Skeletal muscle cell (primary cell): ENCODE measurements at regions not wholly inside any gene's neighbourhood (a gene's known extent, or its start where the extent isn't known, plus 50 kb on each side); places are given as distances from the start of the nearest gene placed in this dataset.
"Not testable (repeated sequence)": the region's sequence is repeated elsewhere in the genome, so short reads cannot be mapped to it uniquely, and the experiment has no call there.

Experiments
- DNase-seq: peaks from one replicate; pipeline ENCODE4 v3.0.0-alpha.2; 2010; ENCODE audit warnings: low read depth
- H3K4me3 ChIP-seq: 2 replicates; pipeline ENCODE4 v1.5.1; 2011; ENCODE audit warnings: low read depth, mild to moderate bottlenecking, control low read depth, low read length, moderate library complexity

DNA sequence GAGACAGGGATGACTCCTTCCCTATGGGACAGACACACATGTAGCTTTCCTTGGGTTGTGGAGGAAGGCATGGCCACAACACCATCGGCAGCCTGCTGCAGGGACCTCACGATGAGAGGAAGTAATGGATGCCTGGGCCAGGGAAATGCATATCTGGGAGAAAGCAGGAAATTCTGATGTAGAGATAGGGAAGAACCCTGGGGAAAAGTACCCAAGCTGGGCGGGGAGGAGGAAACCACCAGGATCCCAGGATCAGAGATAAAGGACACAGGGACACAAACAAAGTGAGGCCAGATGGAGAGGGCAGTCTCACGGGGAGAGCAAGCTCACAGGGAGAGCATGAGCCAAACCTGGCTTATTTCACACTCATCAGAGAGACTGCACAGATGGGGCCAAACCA lies 294.7 kb upstream of the TEKT4 start:
- not testable (repeated sequence) for H3K4me3 ChIP-seq, DNase-seq

DNA sequence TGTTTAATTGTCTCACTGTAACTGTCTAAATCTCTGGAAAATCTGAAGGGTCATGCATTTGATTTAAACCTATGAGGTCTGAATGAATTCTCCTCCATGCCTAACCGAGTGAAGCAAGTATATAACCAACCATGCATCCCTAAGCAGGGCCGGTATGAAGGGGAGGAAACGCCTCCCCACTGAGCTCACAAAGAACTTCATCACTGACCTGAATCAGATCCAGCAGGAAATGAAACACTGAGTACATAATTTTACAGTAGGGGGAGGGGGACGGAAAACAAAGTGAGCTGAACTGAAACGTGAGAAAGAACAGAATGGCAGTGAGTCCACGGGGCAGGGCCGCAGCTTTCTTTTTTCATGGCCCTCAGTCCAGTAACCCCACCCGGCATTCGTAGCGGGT lies 294.1 kb upstream of the TEKT4 start:
- peak; percentile 14 for DNase-seq
- H3K4me3 ChIP-seq, result not testable (repeated sequence)

DNA sequence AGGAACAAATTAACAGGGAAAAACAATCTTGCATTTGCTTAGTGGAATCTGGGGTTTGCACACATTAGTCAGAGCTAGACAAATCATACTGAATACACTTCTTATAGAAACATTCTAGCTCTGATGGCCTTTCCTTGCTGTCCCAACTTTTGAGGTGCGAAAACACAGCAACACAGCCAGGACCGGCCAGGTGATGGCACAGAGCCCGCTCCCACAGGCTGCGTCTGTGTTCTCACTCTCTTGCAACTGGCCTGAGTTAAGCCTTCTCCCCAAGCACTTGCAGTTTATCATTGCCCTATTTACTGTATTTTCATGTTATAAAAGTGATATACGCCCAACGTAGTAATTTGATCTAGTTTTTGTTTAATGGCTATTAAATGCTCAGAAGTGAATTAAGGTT lies 292.0 kb upstream of the TEKT4 start:
- DNase-seq, H3K4me3 ChIP-seq: not testable (repeated sequence)

DNA sequence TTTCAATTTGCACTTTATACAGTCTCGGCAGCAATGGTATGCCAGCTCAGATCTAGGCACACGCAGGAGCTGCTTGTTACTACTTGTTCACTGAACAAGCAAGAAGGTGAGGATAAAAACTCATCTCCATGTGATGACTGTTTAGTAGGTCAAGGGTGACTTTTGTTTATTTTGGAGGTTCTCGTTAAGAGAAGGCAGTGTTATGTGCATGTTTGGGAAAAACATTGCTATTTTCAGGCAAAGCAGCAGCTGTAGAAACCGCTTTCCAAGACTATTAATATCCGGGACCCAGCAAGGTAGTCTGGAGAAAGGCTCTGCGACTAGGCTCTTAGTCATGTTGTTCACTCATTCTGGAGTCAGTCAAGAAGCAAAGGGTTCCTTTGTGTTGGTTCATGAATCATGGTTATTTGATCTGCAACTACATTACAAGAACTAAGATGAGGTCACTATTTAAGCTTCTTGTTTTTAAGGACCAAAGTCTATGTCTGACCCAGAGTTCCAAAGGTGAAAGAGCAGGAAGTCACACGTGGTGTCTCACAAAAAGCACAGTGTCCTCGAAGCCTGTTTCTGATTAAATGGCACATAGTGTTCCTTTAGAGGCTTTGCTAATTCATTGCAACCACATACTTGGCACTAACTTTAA lies 288.0 kb upstream of the TEKT4 start:
- not testable (repeated sequence) for H3K4me3 ChIP-seq
- peak; percentile 10 for DNase-seq

DNA sequence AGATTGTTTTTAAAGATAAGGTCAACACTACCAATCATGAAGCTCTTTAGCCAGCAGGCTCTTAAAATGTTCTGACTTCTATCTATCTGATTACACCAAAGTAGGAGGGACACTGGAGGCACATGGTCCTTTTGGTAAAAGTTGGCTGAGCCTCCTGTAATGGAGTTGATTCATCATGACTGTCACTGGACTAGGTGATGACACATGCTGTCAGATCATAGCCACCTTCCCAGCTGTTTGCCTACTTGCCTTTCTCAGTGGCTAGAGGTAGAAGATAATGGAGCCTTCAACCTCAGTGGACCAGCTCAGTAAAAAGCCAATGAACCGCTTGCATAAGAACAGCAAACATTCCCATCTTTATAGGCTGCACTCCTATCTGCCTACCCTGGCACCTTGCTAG lies 286.7 kb upstream of the TEKT4 start:
- DNase-seq, H3K4me3 ChIP-seq: not testable (repeated sequence)

DNA sequence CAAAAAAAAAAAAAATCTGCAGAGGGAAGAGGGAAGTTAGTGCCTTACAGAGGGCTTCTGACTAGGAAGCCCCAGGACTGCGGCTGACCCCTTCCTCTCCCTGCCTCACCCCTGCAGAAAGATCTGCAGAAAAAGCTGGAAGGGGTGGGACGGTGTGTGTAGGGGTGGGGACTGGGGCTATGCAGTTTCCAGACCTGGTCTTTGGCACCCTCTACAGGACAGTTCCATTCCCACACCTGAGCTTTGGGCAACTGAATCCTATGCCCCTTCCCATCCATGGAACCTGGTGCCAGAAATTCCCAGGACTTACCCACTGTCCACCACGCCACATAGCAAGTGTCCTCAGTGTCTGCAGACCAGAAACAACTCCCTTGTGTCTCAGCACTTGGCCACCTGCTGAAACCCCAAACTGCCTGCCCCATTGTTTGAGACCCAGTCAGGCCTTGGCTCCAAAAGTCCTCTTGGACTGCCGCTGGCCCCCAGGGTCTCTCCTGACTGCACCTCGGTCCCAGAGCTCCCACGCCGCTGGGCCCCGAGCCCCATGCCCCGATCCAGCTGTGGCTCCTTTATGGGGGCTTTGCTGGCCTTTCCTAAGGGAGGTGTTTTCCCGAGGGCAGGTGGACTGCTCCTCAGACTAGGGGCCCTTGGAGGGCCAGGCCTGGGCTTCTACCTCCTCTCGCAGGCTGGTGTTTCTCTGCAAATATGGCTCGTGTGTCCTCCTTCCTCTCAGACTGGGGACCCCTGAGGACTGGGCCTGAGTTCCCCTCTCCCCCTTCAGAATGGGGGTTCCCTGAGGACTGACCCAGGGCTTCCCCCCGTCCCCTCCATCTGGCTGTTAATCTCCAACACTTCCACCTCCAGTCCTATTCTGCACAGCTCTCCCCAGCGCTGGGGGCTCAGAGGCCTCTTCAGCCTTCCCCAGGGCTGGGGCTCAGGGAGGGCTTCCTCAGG lies 284.9 kb upstream of the TEKT4 start:
- DNase-seq, H3K4me3 ChIP-seq: not testable (repeated sequence)

DNA sequence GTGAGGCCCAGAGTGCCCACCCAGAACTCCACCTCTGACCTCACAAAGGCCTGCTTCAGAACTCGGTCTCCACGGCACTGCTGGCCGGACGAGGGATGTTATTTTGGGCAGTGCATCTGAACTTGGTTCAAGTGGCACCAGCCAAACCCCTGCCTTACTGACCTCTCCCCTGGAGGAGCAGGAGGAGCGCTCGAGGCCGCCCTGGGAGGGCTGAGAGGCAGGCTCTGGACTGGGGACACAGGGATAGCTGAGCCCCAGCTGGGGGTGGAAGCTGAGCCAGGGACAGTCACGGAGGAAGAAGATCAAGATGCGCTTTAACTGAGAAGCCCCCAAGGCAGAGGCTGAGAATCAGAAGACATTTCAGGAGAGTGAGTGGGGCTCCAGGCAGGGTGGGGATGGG lies 284.2 kb upstream of the TEKT4 start:
- not testable (repeated sequence) for DNase-seq, H3K4me3 ChIP-seq

DNA sequence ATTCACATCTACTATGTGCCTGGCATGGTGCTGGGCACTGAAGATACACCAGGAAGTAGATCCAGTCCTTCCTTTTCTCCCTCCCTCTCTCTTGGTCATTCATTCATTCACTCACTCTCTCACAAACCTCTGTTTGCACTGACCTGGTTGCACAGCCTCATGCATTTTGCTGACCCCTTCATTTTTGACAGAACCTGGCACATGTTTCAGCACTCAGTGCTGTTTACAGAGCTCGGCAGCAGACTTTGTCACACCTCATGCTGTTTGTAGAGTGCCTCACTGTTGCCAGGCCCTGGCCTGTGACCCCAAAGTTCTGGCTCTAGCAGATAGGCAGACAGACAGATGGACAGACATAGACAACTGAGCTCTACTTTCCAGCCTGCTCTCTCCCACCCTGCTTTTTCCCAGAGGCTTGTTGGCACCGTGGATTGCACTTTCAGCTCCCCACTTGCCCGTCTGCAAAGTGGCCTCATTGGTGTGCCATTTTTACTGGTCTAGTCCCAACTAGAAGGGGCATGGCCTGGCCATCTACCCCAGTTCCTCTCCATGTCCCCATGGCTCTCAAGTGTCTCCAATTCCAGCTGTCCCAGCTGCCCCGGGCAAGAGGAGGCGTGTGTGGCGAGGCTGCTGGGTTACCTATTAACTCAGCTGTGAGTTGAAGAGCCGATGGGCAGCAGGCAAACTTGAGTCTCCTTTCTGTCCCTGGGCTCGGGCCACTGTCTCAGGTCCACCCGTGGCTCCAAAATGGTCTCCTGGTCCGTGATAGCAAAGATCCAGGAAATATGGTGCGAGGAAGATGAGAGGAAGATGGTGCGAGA lies 277.0 kb upstream of the TEKT4 start:
- H3K4me3 ChIP-seq, DNase-seq: not testable (repeated sequence)

DNA sequence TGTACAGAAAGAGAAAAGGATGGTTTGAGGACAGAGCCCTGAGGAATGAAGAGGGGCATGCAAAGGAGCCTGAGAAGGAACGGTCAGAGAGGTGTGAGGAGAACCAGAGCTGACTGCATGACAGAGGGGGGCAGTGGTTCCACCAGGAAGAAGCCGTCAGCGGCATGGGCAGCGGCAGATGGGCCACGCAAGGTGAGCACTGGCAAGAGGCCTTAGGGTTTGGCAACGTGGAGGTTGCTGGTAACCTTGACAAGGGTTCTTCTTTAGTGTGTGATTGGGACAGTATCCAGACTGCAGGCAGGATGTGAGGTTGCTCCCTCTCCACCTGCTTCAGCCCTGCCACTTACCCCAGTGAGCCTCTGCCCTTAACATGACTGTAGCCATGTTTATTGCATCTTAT lies 275.3 kb upstream of the TEKT4 start:
- not testable (repeated sequence) for DNase-seq, H3K4me3 ChIP-seq

DNA sequence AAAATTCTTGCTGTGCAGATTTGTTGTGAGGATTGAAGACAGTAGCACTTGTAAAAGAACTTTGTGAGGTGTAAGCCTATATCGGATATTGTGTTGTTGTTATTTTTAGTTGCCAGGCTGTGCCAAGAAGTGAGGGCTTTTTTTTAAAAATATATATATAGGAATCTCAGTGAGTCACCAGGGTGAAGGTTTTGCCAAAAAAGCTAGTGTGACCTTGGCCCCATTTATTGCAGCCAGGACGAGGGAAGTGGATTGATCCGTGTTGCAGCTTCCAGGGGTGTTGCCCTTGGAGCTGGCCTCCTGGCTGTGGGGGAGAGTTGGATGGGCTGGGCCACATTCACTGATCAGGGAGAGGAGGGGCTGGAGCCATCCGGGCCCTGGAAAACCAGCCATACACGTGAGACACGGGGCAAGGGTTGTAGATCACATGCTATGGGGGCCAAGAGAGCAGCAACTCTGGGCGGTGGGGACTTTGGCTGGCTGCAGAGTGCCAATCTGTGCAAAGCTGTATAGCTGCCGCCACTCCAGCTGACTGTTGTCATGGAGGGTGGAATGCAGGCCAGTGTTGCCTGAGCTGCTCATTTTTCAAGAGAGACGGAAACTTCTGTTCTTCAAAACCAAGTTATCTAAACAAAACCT lies 273.0 kb upstream of the TEKT4 start:
- DNase-seq, H3K4me3 ChIP-seq: not testable (repeated sequence)

DNA sequence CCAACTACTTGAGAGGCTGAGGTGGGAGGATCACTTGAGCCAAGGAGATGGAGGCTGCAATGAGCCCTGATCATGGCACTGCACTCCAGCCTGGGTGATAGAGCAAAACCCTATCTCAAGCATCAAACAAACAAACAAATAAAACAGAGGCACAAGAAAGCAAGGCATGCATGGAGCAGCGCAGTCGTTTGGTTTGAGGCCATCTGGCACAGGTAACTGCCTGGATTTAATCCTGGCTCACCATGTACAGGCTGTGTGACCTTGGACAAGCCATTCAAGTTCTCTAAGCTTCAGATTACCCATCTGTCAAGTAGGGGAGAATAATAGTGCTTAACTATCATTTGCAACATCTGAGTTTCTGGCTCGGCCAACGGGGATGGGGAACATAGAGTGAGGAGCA lies 270.3 kb upstream of the TEKT4 start:
- not testable (repeated sequence) for DNase-seq

DNA sequence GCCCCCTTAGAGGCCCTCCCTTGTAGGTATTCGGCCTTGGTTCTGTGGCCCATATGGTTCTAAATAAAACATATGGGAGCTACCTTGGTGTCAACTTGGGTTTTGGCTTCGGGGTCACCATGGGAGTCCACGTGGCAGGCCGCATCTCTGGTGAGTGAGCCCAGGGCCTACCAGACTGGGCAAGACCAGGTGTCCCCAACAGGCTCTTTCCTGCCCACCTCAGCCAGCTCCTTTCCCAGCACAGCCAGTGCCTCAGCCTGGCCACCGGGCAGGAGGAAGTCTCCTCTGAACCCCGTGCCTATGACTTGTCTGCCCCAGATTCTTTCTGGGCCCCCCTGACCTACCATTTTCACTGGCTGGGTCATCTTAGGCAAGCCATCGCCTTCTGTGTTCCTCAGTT lies 268.8 kb upstream of the TEKT4 start:
- DNase-seq, result no peak
- no peak overlapping the region for H3K4me3 ChIP-seq

More for the DNA sequence above, 270.3 kb upstream of the TEKT4 start:
- not testable (repeated sequence) for H3K4me3 ChIP-seq

DNA sequence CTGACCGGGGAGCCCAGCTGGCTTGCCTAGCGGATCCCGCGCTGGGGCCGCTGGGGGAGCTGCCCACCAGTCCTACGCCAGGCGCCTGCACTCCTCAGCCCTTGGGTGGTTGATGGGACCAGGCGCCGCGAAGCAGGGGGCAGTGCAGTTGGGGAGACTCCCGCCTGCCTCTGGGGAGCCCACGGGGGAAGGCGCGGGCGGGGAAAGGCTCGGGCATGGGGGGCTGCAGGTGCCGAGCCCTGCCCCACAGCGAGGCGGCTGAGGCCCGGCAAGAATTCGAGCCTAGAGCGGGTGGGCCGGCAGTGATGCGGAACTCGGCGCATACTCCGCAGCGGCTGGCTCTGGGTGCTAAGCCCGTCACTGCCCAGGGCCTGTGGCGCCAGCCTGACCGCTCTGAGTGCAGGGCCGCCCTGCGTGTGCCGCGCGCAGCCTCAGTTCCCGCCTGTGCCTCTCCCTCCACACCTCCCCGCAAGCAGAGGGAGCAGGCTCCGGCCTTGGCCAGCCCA lies 249.1 kb upstream of the TEKT4 start:
- no peak for DNase-seq
- H3K4me3 ChIP-seq, result no peak overlapping the region

DNA sequence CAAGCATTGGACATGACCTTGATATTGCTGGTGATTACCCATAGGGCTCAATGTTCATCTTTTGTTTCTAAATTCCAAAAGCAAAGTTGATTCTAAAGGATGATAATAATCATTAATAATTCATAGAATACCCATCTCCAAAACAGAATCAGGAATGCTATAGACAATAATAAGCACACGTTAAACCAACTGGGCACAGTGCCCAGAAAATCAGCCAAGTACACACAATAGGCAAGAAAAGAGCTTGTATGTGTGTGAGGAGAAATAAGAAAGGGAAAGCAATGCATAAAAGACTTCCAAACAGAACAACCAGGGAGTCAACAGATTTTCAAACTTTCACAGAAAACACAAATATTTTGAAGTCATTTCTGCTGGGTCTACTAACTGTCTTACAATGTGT lies 242.3 kb upstream of the TEKT4 start:
- DNase-seq, H3K4me3 ChIP-seq: not testable (repeated sequence)

DNA sequence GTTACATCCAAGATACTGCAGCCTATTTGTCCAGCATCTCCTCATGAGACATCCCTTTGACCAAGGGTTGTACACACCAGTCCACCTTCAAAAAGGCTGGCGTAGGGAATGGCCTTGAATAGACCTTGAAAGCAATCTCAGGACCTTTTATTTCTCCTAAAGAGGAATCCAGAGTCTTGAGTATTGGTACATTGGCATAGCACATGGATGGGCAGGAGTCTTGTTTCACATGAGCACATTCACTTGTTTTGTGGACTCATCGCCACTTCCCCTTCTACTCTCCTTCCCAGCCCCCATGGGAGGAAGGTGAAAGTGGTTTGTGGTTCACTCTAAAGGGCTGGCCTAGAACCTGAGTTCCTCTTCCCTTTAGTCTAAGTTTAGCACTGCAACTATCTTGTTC lies 229.8 kb upstream of the TEKT4 start:
- DNase-seq, H3K4me3 ChIP-seq: not testable (repeated sequence)

DNA sequence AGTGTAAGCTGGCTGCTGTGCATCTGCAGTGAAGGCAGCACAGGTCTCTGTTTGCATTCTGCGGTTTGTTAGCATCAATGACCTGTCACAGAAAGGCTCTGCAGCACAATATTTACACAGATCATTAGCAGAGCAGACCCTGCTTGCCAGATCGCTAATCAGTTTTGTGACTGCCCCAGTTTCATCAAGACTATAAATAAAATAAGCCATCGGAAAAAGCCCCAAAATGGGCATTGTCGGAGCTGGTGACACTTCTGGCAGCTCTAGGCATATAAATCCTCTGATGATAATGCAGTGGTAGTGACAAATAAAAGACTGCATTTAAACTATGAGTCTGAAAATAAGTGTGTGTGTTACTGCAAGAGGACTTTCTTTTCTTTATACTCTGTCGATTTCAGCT lies 219.1 kb upstream of the TEKT4 start:
- H3K4me3 ChIP-seq, DNase-seq: not testable (repeated sequence)

DNA sequence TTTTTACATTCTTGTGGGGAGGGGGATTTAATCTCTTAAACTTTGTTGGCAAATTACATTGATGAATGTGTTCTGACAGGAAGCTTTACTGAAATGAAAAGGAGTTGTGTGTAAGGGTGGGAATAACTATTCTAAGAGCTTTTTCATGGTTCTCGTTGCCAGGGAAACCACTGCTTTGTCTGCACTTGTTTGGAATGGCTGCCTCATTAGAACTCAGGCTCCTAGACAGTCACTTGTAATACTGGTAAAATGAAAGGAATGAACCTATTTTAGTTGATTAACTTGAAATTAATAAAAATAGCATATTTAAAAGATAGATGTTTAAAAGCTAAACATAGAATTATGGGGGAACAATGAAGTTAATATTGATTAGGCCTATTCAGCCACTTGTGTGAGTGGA lies 201.4 kb upstream of the TEKT4 start:
- DNase-seq, H3K4me3 ChIP-seq: not testable (repeated sequence)

DNA sequence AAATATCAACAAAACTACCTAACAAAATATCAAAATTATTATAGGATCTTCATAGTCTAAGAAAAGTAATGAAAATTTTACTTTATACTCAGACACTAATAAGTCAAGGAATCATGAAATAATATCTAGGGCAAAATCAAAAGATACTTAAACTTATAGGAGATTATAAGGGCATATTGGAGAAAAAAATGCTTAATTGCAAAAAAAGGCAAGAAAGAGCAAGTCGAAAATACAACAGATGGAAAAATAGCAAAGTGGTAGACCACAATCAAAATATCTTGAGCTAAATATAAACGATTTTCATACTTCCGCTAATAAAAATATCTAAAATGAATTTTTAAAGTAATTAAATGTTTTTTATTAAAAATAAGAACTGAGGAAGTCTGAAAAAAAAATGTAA lies 177.0 kb upstream of the TEKT4 start:
- not testable (repeated sequence) for H3K4me3 ChIP-seq, DNase-seq

DNA sequence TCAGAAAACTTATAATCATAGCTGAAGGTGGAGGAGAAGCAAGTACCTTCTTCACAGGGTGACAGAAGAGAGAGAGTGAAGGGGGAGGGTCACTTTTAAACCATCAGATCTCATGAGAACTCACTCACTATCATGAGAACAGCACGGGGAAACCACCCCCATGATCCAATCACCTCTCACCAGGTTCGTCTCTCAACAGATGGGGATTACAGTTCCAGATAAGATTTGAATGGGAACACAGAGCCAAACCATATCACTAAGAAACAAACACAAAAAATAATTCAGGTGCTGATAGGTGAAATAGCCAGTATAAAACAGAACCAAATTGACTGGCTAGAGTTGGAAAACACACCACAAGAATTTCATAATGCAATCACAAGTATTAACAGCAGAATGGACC lies 162.2 kb upstream of the TEKT4 start:
- H3K4me3 ChIP-seq, DNase-seq: not testable (repeated sequence)
